HL-60 (cell line): ENCODE measurements at regions not wholly inside any gene's neighbourhood (a gene's known extent, or its start where the extent isn't known, plus 50 kb on each side); places are given as distances from the start of the nearest gene placed in this dataset.

Experiments used
- GABPA ChIP-seq: IDR thresholded peaks from 2 replicates; pipeline ENCODE4 v1.6.1; 2012; ENCODE audit warnings: low read depth
- POLR2AphosphoS5 ChIP-seq: IDR thresholded peaks from 2 replicates; pipeline ENCODE4 v1.6.1; 2012; ENCODE audit warnings: low read depth
- TF ChIP-seq, protein P1 (sequence below): IDR thresholded peaks from one replicate; pipeline ENCODE4 v1.5.1; 2011; ENCODE audit warnings: low read length, control low read depth, inconsistent platforms; ENCODE audit not compliant: insufficient read depth

DNA sequence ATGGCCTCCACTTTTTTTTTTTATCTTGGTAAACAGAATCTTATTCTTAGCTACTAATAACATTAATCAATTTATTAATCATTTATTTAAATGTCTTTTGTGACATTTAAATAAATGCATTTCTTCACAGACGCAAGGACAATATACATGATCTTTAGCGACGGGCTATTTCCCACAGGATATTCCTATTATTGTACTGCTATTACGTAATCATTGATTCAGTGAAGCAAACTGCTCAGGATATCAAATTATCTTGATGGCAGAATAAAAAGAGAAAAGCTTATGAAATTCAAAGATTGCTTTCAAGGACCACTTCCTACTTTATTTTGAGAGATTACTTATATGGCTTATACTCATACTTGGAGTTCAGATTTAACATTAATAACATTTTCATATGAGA lies 114.1 kb downstream of the FAM9B start:
- TF ChIP-seq, protein P1, sequence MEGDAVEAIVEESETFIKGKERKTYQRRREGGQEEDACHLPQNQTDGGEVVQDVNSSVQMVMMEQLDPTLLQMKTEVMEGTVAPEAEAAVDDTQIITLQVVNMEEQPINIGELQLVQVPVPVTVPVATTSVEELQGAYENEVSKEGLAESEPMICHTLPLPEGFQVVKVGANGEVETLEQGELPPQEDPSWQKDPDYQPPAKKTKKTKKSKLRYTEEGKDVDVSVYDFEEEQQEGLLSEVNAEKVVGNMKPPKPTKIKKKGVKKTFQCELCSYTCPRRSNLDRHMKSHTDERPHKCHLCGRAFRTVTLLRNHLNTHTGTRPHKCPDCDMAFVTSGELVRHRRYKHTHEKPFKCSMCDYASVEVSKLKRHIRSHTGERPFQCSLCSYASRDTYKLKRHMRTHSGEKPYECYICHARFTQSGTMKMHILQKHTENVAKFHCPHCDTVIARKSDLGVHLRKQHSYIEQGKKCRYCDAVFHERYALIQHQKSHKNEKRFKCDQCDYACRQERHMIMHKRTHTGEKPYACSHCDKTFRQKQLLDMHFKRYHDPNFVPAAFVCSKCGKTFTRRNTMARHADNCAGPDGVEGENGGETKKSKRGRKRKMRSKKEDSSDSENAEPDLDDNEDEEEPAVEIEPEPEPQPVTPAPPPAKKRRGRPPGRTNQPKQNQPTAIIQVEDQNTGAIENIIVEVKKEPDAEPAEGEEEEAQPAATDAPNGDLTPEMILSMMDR: no peak
- no peak for TF ChIP-seq GABPA
- TF ChIP-seq POLR2AphosphoS5: no peak
